IPS DF 6.9 (cell line): ENCODE measurements at regions not wholly inside any gene's neighbourhood (a gene's known extent, or its start where the extent isn't known, plus 50 kb on each side); places are given as distances from the start of the nearest gene placed in this dataset.

ENCODE experiments used
- DNase-seq: peaks from one replicate; pipeline ENCODE4 v3.0.0-alpha.2; 2013; ENCODE audit warnings: low read depth, low spot score
- H3K27ac ChIP-seq: one replicate; pipeline ENCODE4 v1.5.1; 2013; ENCODE audit warnings: low read length, control low read depth
- H3K27me3 ChIP-seq: 2 replicates; pipeline ENCODE4 v1.6.1; 2013; ENCODE audit warnings: mild to moderate bottlenecking, low read length; ENCODE audit not compliant: control insufficient read depth, insufficient read depth
- H3K36me3 ChIP-seq: 2 replicates; pipeline ENCODE4 v1.6.1; 2013; ENCODE audit warnings: low read length; ENCODE audit not compliant: control insufficient read depth, insufficient read depth
- H3K4me1 ChIP-seq: 2 replicates; pipeline ENCODE4 v1.6.1; 2013; ENCODE audit warnings: low read length; ENCODE audit not compliant: control insufficient read depth, insufficient read depth
- H3K4me3 ChIP-seq: 2 replicates; pipeline ENCODE4 v1.5.1; 2013; ENCODE audit warnings: mild to moderate bottlenecking, low read length
- H3K9me3 ChIP-seq: 2 replicates; pipeline ENCODE4 v1.6.1; 2013; ENCODE audit warnings: low read length, inconsistent platforms; ENCODE audit not compliant: control insufficient read depth, insufficient read depth
- WGBS: extraction: QIAGEN DNeasy Blood & Tissue Kit; methylation state at CpG from one replicate; pipeline ENCODE4 v1.1.7; 2013; ENCODE audit warnings: mixed read lengths, missing lambda C conversion rate; ENCODE audit not compliant: insufficient read length, insufficient coverage; 5-methylcytosine and 5-hydroxymethylcytosine counted together

GRCh38 chr3:117545484-117545883 is 835.9 kb downstream of the TUSC7 start:
- DNase-seq, result no peak
- H3K9me3 ChIP-seq, result no peaks in the 10 kb centered on the region
- no peaks in the 10 kb centered on the region for H3K27me3 ChIP-seq
- H3K27ac ChIP-seq, result no peak overlapping the region
- H3K36me3 ChIP-seq, result no peaks in the 10 kb centered on the region
- H3K4me1 ChIP-seq, result no peaks in the 10 kb centered on the region
- no peak overlapping the region for H3K4me3 ChIP-seq
- no CpG with 5 or more reads among the region's 4 CpGs for WGBS

GRCh38 chr3:117547956-117548550 is 838.5 kb downstream of the TUSC7 start:
- H3K27ac ChIP-seq, result no peak overlapping the region
- H3K4me1 ChIP-seq, result no peaks in the 10 kb centered on the region
- no peaks in the 10 kb centered on the region; the same call in 1 of the 2 replicates for H3K9me3 ChIP-seq
- no peak for DNase-seq
- no peaks in the 10 kb centered on the region for H3K36me3 ChIP-seq
- no peaks in the 10 kb centered on the region for H3K27me3 ChIP-seq
- no peak overlapping the region for H3K4me3 ChIP-seq
- WGBS, result no CpG with 5 or more reads among the region's 2 CpGs

GRCh38 chr3:117548600-117548999 is 839.0 kb downstream of the TUSC7 start:
- no CpG with 5 or more reads among the region's 3 CpGs for WGBS
- Histone ChIP-seq H3K36me3 (no peaks in the 10 kb centered on the region), H3K4me1 (no peaks in the 10 kb centered on the region), H3K9me3 (no peaks in the 10 kb centered on the region; the same call in 1 of the 2 replicates), H3K4me3 (no peak overlapping the region), H3K27ac (no peak overlapping the region), H3K27me3 (no peaks in the 10 kb centered on the region)
- no peak for DNase-seq

- H3K27ac ChIP-seq, result no peak overlapping the region
- no CpG with 5 or more reads among the region's 2 CpGs for WGBS
- no peaks in the 10 kb centered on the region for H3K27me3 ChIP-seq
- no peaks in the 10 kb centered on the region; the same call in 1 of the 2 replicates for H3K9me3 ChIP-seq
- H3K4me1 ChIP-seq, result no peaks in the 10 kb centered on the region
- H3K4me3 ChIP-seq, result no peak overlapping the region
- no peaks in the 10 kb centered on the region for H3K36me3 ChIP-seq
- no peak for DNase-seq
These were observed 840.1 kb downstream of the TUSC7 start for GRCh38 chr3:117549716-117550115.

- no CpG with 5 or more reads among the region's 2 CpGs for WGBS
- no peak overlapping the region for H3K4me3 ChIP-seq
- DNase-seq, result no peak
- H3K9me3 ChIP-seq, result no peaks in the 10 kb centered on the region; the same call in 1 of the 2 replicates
- no peaks in the 10 kb centered on the region for H3K27me3 ChIP-seq
- no peaks in the 10 kb centered on the region for H3K4me1 ChIP-seq
- H3K36me3 ChIP-seq, result no peaks in the 10 kb centered on the region
- no peak overlapping the region for H3K27ac ChIP-seq
These were observed 841.2 kb downstream of the TUSC7 start for GRCh38 chr3:117550766-117551165.

- H3K9me3 ChIP-seq, result no peaks in the 10 kb centered on the region; the same call in 1 of the 2 replicates
- no peak for DNase-seq
- H3K4me3 ChIP-seq, result no peak overlapping the region
- H3K4me1 ChIP-seq, result no peaks in the 10 kb centered on the region; the same call in 1 of the 2 replicates
- WGBS, result 100% methylated on average over 1 of the region's 2 CpGs
- no peak overlapping the region for H3K27ac ChIP-seq
- no peaks in the 10 kb centered on the region for H3K27me3 ChIP-seq
- no peaks in the 10 kb centered on the region for H3K36me3 ChIP-seq
These were observed 843.9 kb downstream of the TUSC7 start for GRCh38 chr3:117553461-117553860.

- DNase-seq, result no peak
- Histone ChIP-seq H3K4me1 (no peaks in the 10 kb centered on the region; the same call in 1 of the 2 replicates), H3K4me3 (no peak overlapping the region), H3K27ac (no peak overlapping the region), H3K9me3 (no peaks in the 10 kb centered on the region), H3K36me3 (no peaks in the 10 kb centered on the region), H3K27me3 (no peaks in the 10 kb centered on the region)
- no CpG with 5 or more reads among the region's 2 CpGs for WGBS
These were observed 847.2 kb downstream of the TUSC7 start for GRCh38 chr3:117556646-117557407.

- Histone ChIP-seq H3K36me3 (no peaks in the 10 kb centered on the region), H3K27me3 (no peaks in the 10 kb centered on the region), H3K9me3 (no peaks in the 10 kb centered on the region), H3K4me1 (no peaks in the 10 kb centered on the region; the same call in 1 of the 2 replicates), H3K27ac (no peak overlapping the region), H3K4me3 (no peak overlapping the region)
- no CpG with 5 or more reads among the region's 2 CpGs for WGBS
- no peak for DNase-seq
These were observed 848.0 kb downstream of the TUSC7 start for GRCh38 chr3:117557464-117558090.

GRCh38 chr3:117558681-117559080 is 849.1 kb downstream of the TUSC7 start:
- Histone ChIP-seq H3K36me3 (no peaks in the 10 kb centered on the region), H3K27ac (no peak overlapping the region), H3K4me1 (no peaks in the 10 kb centered on the region; the same call in 1 of the 2 replicates), H3K27me3 (no peaks in the 10 kb centered on the region), H3K4me3 (no peak overlapping the region), H3K9me3 (no peaks in the 10 kb centered on the region)
- no CpG with 5 or more reads among the region's 1 CpG for WGBS
- no peak for DNase-seq

GRCh38 chr3:117562000-117562399 is 852.4 kb downstream of the TUSC7 start:
- H3K4me1 ChIP-seq, result no peaks in the 10 kb centered on the region
- no peak for DNase-seq
- no peaks in the 10 kb centered on the region for H3K9me3 ChIP-seq
- H3K27ac ChIP-seq, result no peak overlapping the region
- WGBS, result no CpG with 5 or more reads among the region's 2 CpGs
- H3K36me3 ChIP-seq, result no peaks in the 10 kb centered on the region
- H3K4me3 ChIP-seq, result no peak overlapping the region
- H3K27me3 ChIP-seq, result no peaks in the 10 kb centered on the region
